AG04449 (cell line): ENCODE measurements at regions not wholly inside any gene's neighbourhood (a gene's known extent, or its start where the extent isn't known, plus 50 kb on each side); places are given as distances from the start of the nearest gene placed in this dataset.

Experiments
- CTCF ChIA-PET: fragments of 350-600 bp; formaldehyde crosslinking; extraction: SDS; loops from one replicate; lab custom pipeline; 2021; ENCODE audit warnings: antibody characterized with exemption; lab: Yijun Ruan, JAX
- POLR2A ChIA-PET: fragments of 400-600, 350-600 bp; formaldehyde crosslinking; extraction: SDS; loops from one replicate; lab custom pipeline; 2020; ENCODE audit warnings: antibody characterized with exemption, inconsistent platforms; lab: Yijun Ruan, JAX
- DNase-seq: peaks from one replicate; pipeline ENCODE4 v3.0.0-alpha.2; 2010; ENCODE audit warnings: low read depth, low spot score
- H3K4me3 ChIP-seq: 2 replicates; pipeline ENCODE4 v1.5.1; 2011; ENCODE audit warnings: low read depth, mild to moderate bottlenecking, control low read depth, low read length
- TF ChIP-seq, protein P1 (sequence below): IDR thresholded peaks from one replicate; pipeline ENCODE4 v1.5.1; 2011; ENCODE audit warnings: mild to moderate bottlenecking, moderate library complexity, low read length, control low read depth, inconsistent platforms; ENCODE audit not compliant: insufficient read depth; ENCODE audit errors: missing control alignments

DNA sequence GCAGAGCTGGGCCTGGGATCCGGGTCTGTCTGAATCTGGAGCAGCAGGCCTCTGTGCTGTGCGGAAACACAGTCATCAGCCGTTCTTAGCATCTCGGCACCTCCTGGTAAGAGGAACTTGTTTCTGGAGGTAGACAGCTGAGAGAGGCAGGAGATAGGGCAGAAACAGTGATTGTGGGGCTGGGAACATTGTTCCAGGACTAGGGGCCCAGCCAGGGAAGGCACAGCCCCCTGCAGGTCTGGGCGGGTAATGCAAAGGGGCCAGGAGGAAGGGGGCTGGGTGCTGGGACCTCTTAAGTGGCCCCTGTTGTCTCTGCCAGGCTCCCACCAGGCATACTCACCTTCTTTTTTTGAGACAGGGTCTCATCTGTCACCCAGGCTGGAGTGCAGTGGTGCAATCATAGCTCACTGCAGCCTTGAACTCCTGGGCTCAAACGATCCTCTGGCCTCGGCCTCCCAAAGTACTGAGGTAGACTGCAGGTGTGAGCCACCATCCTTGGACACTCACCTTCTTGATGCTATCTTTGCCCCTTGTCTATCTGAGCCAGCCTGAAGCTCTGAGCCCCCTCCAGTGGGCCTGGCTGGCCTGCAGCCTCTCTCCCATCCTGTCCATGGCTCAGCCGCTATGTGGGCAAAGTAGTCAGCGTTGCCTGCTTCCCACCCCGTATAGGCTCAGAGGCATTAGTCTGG lies 134.3 kb upstream of the ZBTB40 start:
- ChIA-PET POLR2A (no interaction called here), CTCF (no interaction called here)
- no peak overlapping the region for H3K4me3 ChIP-seq
- no peak for DNase-seq
- TF ChIP-seq, protein P1, sequence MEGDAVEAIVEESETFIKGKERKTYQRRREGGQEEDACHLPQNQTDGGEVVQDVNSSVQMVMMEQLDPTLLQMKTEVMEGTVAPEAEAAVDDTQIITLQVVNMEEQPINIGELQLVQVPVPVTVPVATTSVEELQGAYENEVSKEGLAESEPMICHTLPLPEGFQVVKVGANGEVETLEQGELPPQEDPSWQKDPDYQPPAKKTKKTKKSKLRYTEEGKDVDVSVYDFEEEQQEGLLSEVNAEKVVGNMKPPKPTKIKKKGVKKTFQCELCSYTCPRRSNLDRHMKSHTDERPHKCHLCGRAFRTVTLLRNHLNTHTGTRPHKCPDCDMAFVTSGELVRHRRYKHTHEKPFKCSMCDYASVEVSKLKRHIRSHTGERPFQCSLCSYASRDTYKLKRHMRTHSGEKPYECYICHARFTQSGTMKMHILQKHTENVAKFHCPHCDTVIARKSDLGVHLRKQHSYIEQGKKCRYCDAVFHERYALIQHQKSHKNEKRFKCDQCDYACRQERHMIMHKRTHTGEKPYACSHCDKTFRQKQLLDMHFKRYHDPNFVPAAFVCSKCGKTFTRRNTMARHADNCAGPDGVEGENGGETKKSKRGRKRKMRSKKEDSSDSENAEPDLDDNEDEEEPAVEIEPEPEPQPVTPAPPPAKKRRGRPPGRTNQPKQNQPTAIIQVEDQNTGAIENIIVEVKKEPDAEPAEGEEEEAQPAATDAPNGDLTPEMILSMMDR: peak; percentile 51

GRCh38 chr1:22317920-22318243 lies 133.8 kb upstream of the ZBTB40 start:
- TF ChIP-seq, protein P1: no peak
- H3K4me3 ChIP-seq: no peak overlapping the region
- ChIA-PET CTCF (no interaction called here), POLR2A (no interaction called here)
- no peak for DNase-seq

GRCh38 chr1:22318279-22318981 lies 133.2 kb upstream of the ZBTB40 start:
- DNase-seq: no peak
- H3K4me3 ChIP-seq: no peak overlapping the region
- ChIA-PET POLR2A (no interaction called here), CTCF (interaction anchor here (1.0 kb wide), 1 partner anchor 10 kb away, joined by 3 read pairs; no protein-coding TSS in a partner anchor)
- TF ChIP-seq, protein P1: no peak

DNA sequence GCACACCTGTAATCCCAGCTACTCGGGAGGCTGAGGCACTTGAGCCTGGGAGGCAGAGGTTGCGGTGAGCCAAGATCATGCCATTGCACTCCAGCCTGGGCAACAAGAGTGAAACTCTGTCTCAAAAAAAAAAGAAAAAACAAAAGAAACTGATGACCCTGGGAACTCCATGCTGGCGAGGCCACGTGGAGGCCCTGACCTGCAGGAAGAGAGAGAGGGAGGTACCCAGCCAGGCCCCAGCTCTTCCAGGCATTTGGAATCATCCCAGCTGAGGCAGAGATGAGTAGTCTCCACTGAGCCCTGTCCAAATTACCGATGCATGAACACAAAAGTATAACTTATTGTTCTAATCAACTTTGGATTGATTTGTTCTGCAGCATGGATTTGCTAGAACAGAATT lies 132.0 kb upstream of the ZBTB40 start:
- ChIA-PET CTCF (interaction anchor here (1.0 kb wide), 1 partner anchor 8 kb away, joined by 3 read pairs; no protein-coding TSS in a partner anchor), POLR2A (no interaction called here)
- TF ChIP-seq, protein P1: no peak

DNA sequence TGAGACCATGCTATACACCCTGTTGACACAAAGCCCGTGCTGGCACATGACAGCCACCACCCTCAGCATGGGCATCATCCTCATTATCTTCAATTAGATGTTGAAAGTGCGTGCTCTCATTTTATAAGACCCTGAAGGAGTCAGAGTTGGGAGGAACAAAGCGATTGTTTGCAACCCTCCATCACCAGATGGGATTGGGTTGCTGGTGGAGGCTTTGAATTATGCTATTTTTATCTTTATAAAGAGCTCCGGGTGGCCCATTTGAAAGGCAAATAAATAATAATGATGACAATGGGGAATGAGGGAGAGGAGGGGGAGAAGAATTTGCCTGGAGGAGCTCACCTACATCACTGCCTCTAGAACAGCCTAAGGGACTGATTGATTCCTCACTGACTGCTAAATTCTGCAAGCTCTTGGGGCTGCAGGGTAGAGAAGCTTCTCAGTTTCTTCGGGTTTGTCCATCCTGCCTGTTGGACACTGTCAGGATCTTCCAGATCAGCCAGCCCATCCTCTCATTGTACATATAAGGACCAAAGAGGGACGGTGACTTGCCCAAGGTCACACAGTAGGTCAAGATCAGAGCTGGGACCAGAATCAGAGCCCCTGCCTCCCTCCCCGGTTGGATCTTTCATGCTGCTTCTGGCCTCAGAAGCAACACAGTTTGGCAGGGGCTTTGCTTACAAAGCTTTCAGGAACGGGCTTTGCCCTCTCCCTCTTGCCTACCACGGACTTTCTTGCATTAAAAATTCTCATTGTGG lies 130.9 kb upstream of the ZBTB40 start:
- no peak for DNase-seq
- no peak overlapping the region for H3K4me3 ChIP-seq
- TF ChIP-seq, protein P1: no peak
- ChIA-PET POLR2A (no interaction called here), CTCF (interaction anchor here (0.8 kb wide), 1 partner anchor 19 kb away, joined by 3 read pairs; no protein-coding TSS in a partner anchor)

More for the DNA sequence above, 132.0 kb upstream of the ZBTB40 start:
- DNase-seq: no peak
- H3K4me3 ChIP-seq: no peak overlapping the region

- DNase-seq: no peak
Observed at GRCh38 chr1:22321917-22322316, 129.7 kb upstream of the ZBTB40 start.

More at GRCh38 chr1:22321917-22322316, 129.7 kb upstream of the ZBTB40 start:
- ChIA-PET CTCF (no interaction called here), POLR2A (no interaction called here)
- TF ChIP-seq, protein P1: no peak
- H3K4me3 ChIP-seq: no peak overlapping the region
